ENCODE measurements at regions not wholly inside any gene's neighbourhood (a gene's known extent, or its start where the extent isn't known, plus 50 kb on each side); places are given as distances from the start of the nearest gene placed in this dataset.

- POLR2A ChIA-PET (ENCODE audit: low non-redundant PET) = no interaction called here
- H3K27ac ChIP-seq = no peak overlapping the region
- CTCF ChIA-PET = interaction anchor here (1.0 kb wide), 1 partner anchor 95 kb away, joined by 3 read pairs; no protein-coding TSS in a partner anchor
- TF ChIP-seq CTCF (conservative IDR thresholded peaks at IDR 0.05; ENCODE audit: low read depth) = no peak
- no peak for DNase-seq (ENCODE audit: low spot score)
Observed at GRCh38 chr9:129456549-129457324, 164.2 kb downstream of the C9orf50 start.

GRCh38 chr9:129455151-129455995 lies 165.5 kb downstream of the C9orf50 start:
- ChIA-PET CTCF (interaction anchor here (0.6 to 1.0 kb wide), 2 partner anchors 93 to 264 kb away, joined by 3 read pairs; no protein-coding TSS in a partner anchor), POLR2A (ENCODE audit: low non-redundant PET) (no interaction called here)
- no peak for TF ChIP-seq CTCF (conservative IDR thresholded peaks at IDR 0.05; ENCODE audit: low read depth)

GRCh38 chr9:129454467-129455067 lies 166.3 kb downstream of the C9orf50 start:
- TF ChIP-seq CTCF (conservative IDR thresholded peaks at IDR 0.05; ENCODE audit: low read depth) = no peak
- ChIA-PET POLR2A (ENCODE audit: low non-redundant PET) (no interaction called here), CTCF (no interaction called here)
- DNase-seq (ENCODE audit: low spot score) = no peak
- H3K27ac ChIP-seq = no peak overlapping the region

More at GRCh38 chr9:129455151-129455995, 165.5 kb downstream of the C9orf50 start:
- no peak overlapping the region for H3K27ac ChIP-seq
- no peak for DNase-seq (ENCODE audit: low spot score)

- no peak for TF ChIP-seq CTCF (conservative IDR thresholded peaks at IDR 0.05; ENCODE audit: low read depth)
- CTCF ChIA-PET = no interaction called here
- no peak for DNase-seq (ENCODE audit: low spot score)
- no peak overlapping the region for H3K27ac ChIP-seq
- POLR2A ChIA-PET (ENCODE audit: low non-redundant PET) = no interaction called here
Observed at GRCh38 chr9:129453734-129454133, 167.2 kb downstream of the C9orf50 start.

- CTCF ChIA-PET = no interaction called here
- TF ChIP-seq CTCF (conservative IDR thresholded peaks at IDR 0.05; ENCODE audit: low read depth) = no peak
- no peak for DNase-seq (ENCODE audit: low spot score)
- no peak overlapping the region; the same call in 1 of the 2 replicates for H3K27ac ChIP-seq
- POLR2A ChIA-PET (ENCODE audit: low non-redundant PET) = no interaction called here
Observed at GRCh38 chr9:129451669-129452068, 169.2 kb downstream of the C9orf50 start.

GRCh38 chr9:129451089-129451656 lies 169.7 kb downstream of the C9orf50 start:
- ChIA-PET POLR2A (ENCODE audit: low non-redundant PET) (no interaction called here), CTCF (interaction anchor here (0.5 kb wide), 1 partner anchor 78 kb away, joined by 4 read pairs; no protein-coding TSS in a partner anchor)

More at GRCh38 chr9:129451089-129451656, 169.7 kb downstream of the C9orf50 start:
- H3K27ac ChIP-seq = no peak overlapping the region; the same call in 1 of the 2 replicates
- no peak for DNase-seq (ENCODE audit: low spot score)
- no peak for TF ChIP-seq CTCF (conservative IDR thresholded peaks at IDR 0.05; ENCODE audit: low read depth)
